MCF 10A (cell line): ENCODE measurements at regions not wholly inside any gene's neighbourhood (a gene's known extent, or its start where the extent isn't known, plus 50 kb on each side); places are given as distances from the start of the nearest gene placed in this dataset.

Experiments
- BruUV-seq: library from RNA; stranded (reverse); fragments of 400-500 nt; replicated peaks from 2 replicates; lab custom pipeline; 2021; lab: Mats Ljungman, UMichigan
- CTCF ChIA-PET: fragments of 300-600 bp; sonication (Branson Sonifier 250); formaldehyde crosslinking; extraction: SDS; loops from one replicate; lab custom pipeline; 2021; ENCODE audit warnings: antibody characterized with exemption, inconsistent platforms; lab: Yijun Ruan, JAX
- POLR2A ChIA-PET: fragments of 300-600, 350-650 bp; sonication (Branson Sonifier 250); formaldehyde crosslinking; extraction: SDS; loops from one replicate; lab custom pipeline; 2020; ENCODE audit warnings: antibody characterized with exemption, inconsistent platforms; lab: Yijun Ruan, JAX
- DNase-seq: peaks from one replicate; pipeline ENCODE4 v3.0.0-alpha.2; 2018; ENCODE audit not compliant: unreplicated experiment
- H3K27ac Mint-ChIP-seq: one replicate; pipeline ENCODE4 v1.8.0; 2022; ENCODE audit warnings: mild to moderate bottlenecking, low read depth, mixed read lengths; ENCODE audit not compliant: unreplicated experiment
- H3K27me3 Mint-ChIP-seq: one replicate; pipeline ENCODE4 v1.8.0; 2022; ENCODE audit warnings: mixed read lengths; ENCODE audit not compliant: insufficient read depth, unreplicated experiment
- H3K36me3 Mint-ChIP-seq: one replicate; pipeline ENCODE4 v1.8.0; 2022; ENCODE audit warnings: mild to moderate bottlenecking, moderate library complexity, mixed read lengths; ENCODE audit not compliant: insufficient read depth, unreplicated experiment
- H3K4me1 Mint-ChIP-seq: one replicate; pipeline ENCODE4 v1.8.0; 2022; ENCODE audit warnings: mixed read lengths; ENCODE audit not compliant: insufficient read depth, unreplicated experiment
- H3K4me3 Mint-ChIP-seq: one replicate; pipeline ENCODE4 v1.8.0; 2022; ENCODE audit warnings: mild to moderate bottlenecking, moderate library complexity, mixed read lengths; ENCODE audit not compliant: unreplicated experiment
- H3K9me3 Mint-ChIP-seq: one replicate; pipeline ENCODE4 v1.8.0; 2022; ENCODE audit warnings: mixed read lengths; ENCODE audit not compliant: unreplicated experiment
- CTCF ChIP-seq: fragments of 200-600 bp; IDR thresholded peaks from one replicate; pipeline ENCODE4 v1.8.0; 2022; ENCODE audit warnings: antibody characterized with exemption, mild to moderate bottlenecking; ENCODE audit not compliant: unreplicated experiment
- intact Hi-C: fragments of 100-400 bp; cut with micrococcal nuclease; formaldehyde crosslinking; loops from 2 replicates; pipeline ENCODE4 v1.14.1; 2022

- intact Hi-C loops = no loop called here
- no peaks in the 10 kb centered on the region for H3K4me1 Mint-ChIP-seq
- no peak overlapping the region for H3K27ac Mint-ChIP-seq
- BruUV-seq = no TSS peak
- H3K36me3 Mint-ChIP-seq = no peaks in the 10 kb centered on the region
- ChIA-PET CTCF (no interaction called here), POLR2A (no interaction called here)
- no peak for TF ChIP-seq CTCF
- DNase-seq = no peak
- H3K9me3 Mint-ChIP-seq = no peaks in the 10 kb centered on the region
- H3K27me3 Mint-ChIP-seq = no peaks in the 10 kb centered on the region
- H3K4me3 Mint-ChIP-seq = no peak overlapping the region
These were observed 72.2 kb downstream of the PRDM9 start for GRCh38 chr5:23579566-23579965.

GRCh38 chr5:23583081-23583480, 75.7 kb downstream of the PRDM9 start:
- Mint-ChIP-seq H3K4me3 (no peak overlapping the region), H3K27me3 (no peaks in the 10 kb centered on the region), H3K9me3 (no peaks in the 10 kb centered on the region), H3K36me3 (no peaks in the 10 kb centered on the region), H3K27ac (no peak overlapping the region), H3K4me1 (no peaks in the 10 kb centered on the region)
- no TSS peak for BruUV-seq
- DNase-seq = no peak
- intact Hi-C loops = no loop called here
- ChIA-PET POLR2A (no interaction called here), CTCF (no interaction called here)
- TF ChIP-seq CTCF = no peak

GRCh38 chr5:23588841-23589326, 81.5 kb downstream of the PRDM9 start:
- no peak for TF ChIP-seq CTCF
- H3K27me3 Mint-ChIP-seq = no peaks in the 10 kb centered on the region
- ChIA-PET POLR2A (no interaction called here), CTCF (no interaction called here)
- DNase-seq = no peak
- BruUV-seq = no TSS peak
- no peaks in the 10 kb centered on the region for H3K4me1 Mint-ChIP-seq
- H3K4me3 Mint-ChIP-seq = no peak overlapping the region
- H3K9me3 Mint-ChIP-seq = no peaks in the 10 kb centered on the region
- H3K27ac Mint-ChIP-seq = no peak overlapping the region
- H3K36me3 Mint-ChIP-seq = no peaks in the 10 kb centered on the region
- intact Hi-C loops = no loop called here

GRCh38 chr5:23591250-23591649, 83.8 kb downstream of the PRDM9 start:
- ChIA-PET POLR2A (no interaction called here), CTCF (interaction anchor here (0.5 to 0.8 kb wide), 2 partner anchors 222 to 1636 kb away, joined by 3 to 4 read pairs; no protein-coding TSS in a partner anchor)
- no peaks in the 10 kb centered on the region for H3K9me3 Mint-ChIP-seq
- H3K36me3 Mint-ChIP-seq = no peaks in the 10 kb centered on the region
- H3K4me1 Mint-ChIP-seq = no peaks in the 10 kb centered on the region
- H3K27ac Mint-ChIP-seq = no peak overlapping the region
- H3K27me3 Mint-ChIP-seq = no peaks in the 10 kb centered on the region
- BruUV-seq = no TSS peak
- no peak overlapping the region for H3K4me3 Mint-ChIP-seq
- DNase-seq = no peak
- intact Hi-C loops = no loop called here
- no peak for TF ChIP-seq CTCF
